HEK293 (cell line): ENCODE measurements at regions not wholly inside any gene's neighbourhood (a gene's known extent, or its start where the extent isn't known, plus 50 kb on each side); places are given as distances from the start of the nearest gene placed in this dataset.

Experiments
- CTCF ChIA-PET: fragments of 350-600 bp; formaldehyde crosslinking; extraction: SDS; loops from one replicate; lab custom pipeline; 2021; ENCODE audit warnings: antibody characterized with exemption; lab: Yijun Ruan, JAX
- POLR2A ChIA-PET: fragments of 300-600 bp; formaldehyde crosslinking; extraction: SDS; loops from one replicate; lab custom pipeline; 2020; ENCODE audit warnings: antibody characterized with exemption, inconsistent platforms; lab: Yijun Ruan, JAX
- H3K27ac ChIP-seq: fragments of 200-500 bp; sonication (Bioruptor generic); 2 replicates; pipeline ENCODE4 v1.5.1; 2014; ENCODE audit warnings: low read depth, low read length, control low read depth, inconsistent platforms; ENCODE audit errors: extremely low read depth
- H3K36me3 ChIP-seq, 2 experiments: fragments of 200-500 bp in 1 of 2; sonication (Bioruptor generic) in 1 of 2; 1 replicate in 1 of 2; 2 replicates in 1 of 2; pipeline ENCODE4 v1.5.1; 2014 to 2017; ENCODE audit warnings: inconsistent platforms in 2 of 2, low read length in 2 of 2; ENCODE audit not compliant: control insufficient read depth in 2 of 2, insufficient read depth in 1 of 2
- H3K4me1 ChIP-seq: fragments of 200-500 bp; sonication (Bioruptor generic); 2 replicates; pipeline ENCODE4 v1.5.1; 2014; ENCODE audit warnings: mild to moderate bottlenecking, low read length, inconsistent platforms; ENCODE audit not compliant: control insufficient read depth, insufficient read depth
- H3K4me3 ChIP-seq: 2 replicates; pipeline ENCODE4 v1.5.1; 2011; ENCODE audit warnings: low read depth, mild to moderate bottlenecking, control low read depth, low read length, moderate library complexity
- H3K9me3 ChIP-seq: fragments of 200-500 bp; sonication (Bioruptor generic); 2 replicates; pipeline ENCODE4 v1.5.1; 2014; ENCODE audit warnings: low read depth, low read length, inconsistent platforms; ENCODE audit not compliant: control insufficient read depth, insufficient read depth
- ATF2 ChIP-seq: fragments of 450-650 bp; formaldehyde crosslinking; IDR thresholded peaks from 2 replicates; pipeline ENCODE4 v1.5.1; 2016; ENCODE audit warnings: missing biosample characterization, missing genetic modification characterization, low read depth
- EGR2 ChIP-seq: fragments of 450-650 bp; formaldehyde crosslinking; IDR thresholded peaks from 2 replicates; pipeline ENCODE4 v1.5.1; 2016; ENCODE audit warnings: low read depth, missing biosample characterization, missing genetic modification characterization
- GLI4 ChIP-seq: fragments of 450-650 bp; formaldehyde crosslinking; IDR thresholded peaks from 2 replicates; pipeline ENCODE4 v1.5.1; 2016; ENCODE audit warnings: missing biosample characterization, missing genetic modification characterization
- HOXD13 ChIP-seq: sonication (generic); formaldehyde crosslinking; IDR thresholded peaks from 2 replicates; pipeline ENCODE4 v1.8.0; 2022; ENCODE audit warnings: missing genetic modification reagents, borderline replicate concordance
- KLF1 ChIP-seq: fragments of 450-650 bp; formaldehyde crosslinking; IDR thresholded peaks from 2 replicates; pipeline ENCODE4 v1.5.1; 2016; ENCODE audit warnings: missing biosample characterization, missing genetic modification characterization
- KLF7 ChIP-seq: fragments of 450-650 bp; formaldehyde crosslinking; IDR thresholded peaks from 2 replicates; pipeline ENCODE4 v1.5.1; 2016; ENCODE audit warnings: missing biosample characterization, missing genetic modification characterization, borderline replicate concordance
- KLF9 ChIP-seq: fragments of 450-650 bp; formaldehyde crosslinking; IDR thresholded peaks from 2 replicates; pipeline ENCODE4 v1.5.1; 2016; ENCODE audit warnings: missing biosample characterization, missing genetic modification characterization, low read depth
- MYNN ChIP-seq: fragments of 450-650 bp; formaldehyde crosslinking; IDR thresholded peaks from 2 replicates; pipeline ENCODE4 v1.5.1; 2016; ENCODE audit warnings: missing biosample characterization, missing genetic modification characterization, borderline replicate concordance
- RBAK ChIP-seq: fragments of 450-650 bp; formaldehyde crosslinking; IDR thresholded peaks from 2 replicates; pipeline ENCODE4 v1.5.1; 2016; ENCODE audit warnings: missing biosample characterization, missing genetic modification characterization
- SP2 ChIP-seq: fragments of 450-650 bp; formaldehyde crosslinking; IDR thresholded peaks from 2 replicates; pipeline ENCODE4 v1.5.1; 2016; ENCODE audit warnings: missing biosample characterization, missing genetic modification characterization
- WT1 ChIP-seq: fragments of 450-650 bp; formaldehyde crosslinking; IDR thresholded peaks from 2 replicates; pipeline ENCODE4 v1.5.1; 2016; ENCODE audit warnings: missing biosample characterization, missing genetic modification characterization
- ZBTB8A ChIP-seq: fragments of 450-650 bp; formaldehyde crosslinking; IDR thresholded peaks from 2 replicates; pipeline ENCODE4 v1.5.1; 2016; ENCODE audit warnings: missing biosample characterization, missing genetic modification characterization
- ZFP41 ChIP-seq: fragments of 450-650 bp; formaldehyde crosslinking; IDR thresholded peaks from 2 replicates; pipeline ENCODE4 v1.5.1; 2016; ENCODE audit warnings: missing biosample characterization, missing genetic modification characterization, borderline replicate concordance
- ZNF311 ChIP-seq: fragments of 450-650 bp; formaldehyde crosslinking; IDR thresholded peaks from 2 replicates; pipeline ENCODE4 v1.5.1; 2017; ENCODE audit warnings: missing biosample characterization, missing genetic modification characterization, borderline replicate concordance
- ZNF350 ChIP-seq: fragments of 450-650 bp; formaldehyde crosslinking; IDR thresholded peaks from 2 replicates; pipeline ENCODE4 v1.5.0; 2017; ENCODE audit warnings: missing biosample characterization, mild to moderate bottlenecking, missing genetic modification characterization
- ZNF426 ChIP-seq: fragments of 450-650 bp; formaldehyde crosslinking; IDR thresholded peaks from 2 replicates; pipeline ENCODE4 v1.5.1; 2017; ENCODE audit warnings: missing biosample characterization, missing genetic modification characterization, mild to moderate bottlenecking, inconsistent platforms, moderate library complexity
- ZNF514 ChIP-seq: fragments of 450-650 bp; formaldehyde crosslinking; IDR thresholded peaks from 2 replicates; pipeline ENCODE4 v1.5.1; 2016; ENCODE audit warnings: missing biosample characterization, missing genetic modification characterization
- ZNF571 ChIP-seq: fragments of 450-650 bp; formaldehyde crosslinking; IDR thresholded peaks from 2 replicates; pipeline ENCODE4 v1.5.0; 2017; ENCODE audit warnings: missing biosample characterization, missing genetic modification characterization
- ZNF610 ChIP-seq: fragments of 450-650 bp; formaldehyde crosslinking; IDR thresholded peaks from 2 replicates; pipeline ENCODE4 v1.5.1; 2016; ENCODE audit warnings: missing biosample characterization, missing genetic modification characterization, borderline replicate concordance
- ZNF626 ChIP-seq: fragments of 450-650 bp; sonication (Bioruptor Pico); formaldehyde crosslinking; IDR thresholded peaks from 2 replicates; pipeline ENCODE4 v1.5.1; 2018; ENCODE audit warnings: missing biosample characterization, missing genetic modification characterization, inconsistent platforms
- ZNF692 ChIP-seq: fragments of 450-650 bp; formaldehyde crosslinking; IDR thresholded peaks from 2 replicates; pipeline ENCODE4 v1.5.1; 2016; ENCODE audit warnings: missing biosample characterization, missing genetic modification characterization
- ZNF785 ChIP-seq: fragments of 450-650 bp; formaldehyde crosslinking; IDR thresholded peaks from 2 replicates; pipeline ENCODE4 v1.5.1; 2016; ENCODE audit warnings: missing biosample characterization, missing genetic modification characterization
- ZSCAN16 ChIP-seq: fragments of 450-650 bp; formaldehyde crosslinking; IDR thresholded peaks from 2 replicates; pipeline ENCODE4 v1.5.1; 2016; ENCODE audit warnings: missing biosample characterization, missing genetic modification characterization
- ZSCAN5A ChIP-seq: fragments of 450-650 bp; formaldehyde crosslinking; IDR thresholded peaks from 2 replicates; pipeline ENCODE4 v1.5.1; 2016; ENCODE audit warnings: missing biosample characterization, missing genetic modification characterization
- TF ChIP-seq, protein P1 (sequence below): fragments of 450-650 bp; formaldehyde crosslinking; IDR thresholded peaks from 2 replicates; pipeline ENCODE4 v1.5.1; 2016; ENCODE audit warnings: missing biosample characterization, missing genetic modification characterization

GRCh38 chr11:31882951-31883392 is 71.8 kb upstream of the PAX6 start (continued):
- TF ChIP-seq ZSCAN5A (tag by site-specific recombination), result no peak
- no peak for TF ChIP-seq ZNF426 (tag by site-specific recombination)
- TF ChIP-seq KLF7 (tag by site-specific recombination), result no peak
- no peak for TF ChIP-seq ZNF785 (tag by site-specific recombination)
- TF ChIP-seq RBAK (tag by site-specific recombination), result no peak
- TF ChIP-seq GLI4 (tag by site-specific recombination), result no peak
- no peak for TF ChIP-seq EGR2 (tag by site-specific recombination)
- no peak for TF ChIP-seq ZNF311
- no peak for TF ChIP-seq WT1 (tag by site-specific recombination)
- TF ChIP-seq ZFP41 (tag by site-specific recombination), result no peak
- no peak for TF ChIP-seq MYNN (tag by site-specific recombination)
- no peak for TF ChIP-seq ZNF514 (tag by site-specific recombination)
- no peak for TF ChIP-seq ZBTB8A (tag by site-specific recombination)
- no peak for TF ChIP-seq ZSCAN16 (tag by site-specific recombination)
- peak; percentile 66 for TF ChIP-seq ATF2 (tag by site-specific recombination)
- TF ChIP-seq ZNF626 (tag by site-specific recombination), result no peak
- TF ChIP-seq SP2, result no peak
- TF ChIP-seq KLF1 (tag by site-specific recombination), result no peak
- no peak for TF ChIP-seq ZNF610 (tag by site-specific recombination)
- no peak for TF ChIP-seq ZNF350 (tag by site-specific recombination)
- TF ChIP-seq ZNF692 (tag by site-specific recombination), result no peak
- TF ChIP-seq ZNF571 (tag by site-specific recombination), result no peak
- TF ChIP-seq KLF9 (tag by site-specific recombination), result no peak

DNA sequence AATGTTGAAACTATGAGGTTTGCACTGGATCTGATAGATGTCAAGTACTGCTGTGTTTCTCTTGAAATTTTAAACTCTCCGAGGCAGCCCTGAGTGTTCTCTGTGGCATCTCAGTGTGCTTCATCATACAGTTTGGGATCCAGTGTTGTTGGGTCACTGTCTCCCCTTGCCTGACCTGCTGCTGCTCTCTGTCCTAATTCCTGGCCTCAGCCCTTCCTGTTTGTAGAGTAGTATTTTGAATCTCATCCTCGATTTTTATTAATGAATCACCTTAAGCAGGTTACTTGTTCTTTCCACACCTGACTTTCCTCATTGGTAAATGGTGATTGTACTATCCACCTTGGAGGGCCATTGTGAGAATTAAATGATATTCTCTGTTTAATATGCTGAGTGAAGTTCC is 70.7 kb upstream of the PAX6 start:
- POLR2A ChIA-PET, result interaction anchor here (1.3 kb wide), 1 partner anchor 65 kb away, joined by 3 read pairs; no protein-coding TSS in a partner anchor
- CTCF ChIA-PET, result interaction anchor here (0.5 to 1.7 kb wide), 5 partner anchors 9 to 294 kb away, joined by 3 to 8 read pairs (median 3); no protein-coding TSS in a partner anchor
- Histone ChIP-seq H3K4me3 (no peak overlapping the region), H3K9me3 (no peaks in the 10 kb centered on the region), H3K4me1 (0 out of 2 replicates have a peak, but pooled peaks cover 3% of the 10 kb centered on the region), H3K36me3 (no peaks in the 10 kb centered on the region), H3K27ac (no peak overlapping the region)
- TF ChIP-seq, protein P1, sequence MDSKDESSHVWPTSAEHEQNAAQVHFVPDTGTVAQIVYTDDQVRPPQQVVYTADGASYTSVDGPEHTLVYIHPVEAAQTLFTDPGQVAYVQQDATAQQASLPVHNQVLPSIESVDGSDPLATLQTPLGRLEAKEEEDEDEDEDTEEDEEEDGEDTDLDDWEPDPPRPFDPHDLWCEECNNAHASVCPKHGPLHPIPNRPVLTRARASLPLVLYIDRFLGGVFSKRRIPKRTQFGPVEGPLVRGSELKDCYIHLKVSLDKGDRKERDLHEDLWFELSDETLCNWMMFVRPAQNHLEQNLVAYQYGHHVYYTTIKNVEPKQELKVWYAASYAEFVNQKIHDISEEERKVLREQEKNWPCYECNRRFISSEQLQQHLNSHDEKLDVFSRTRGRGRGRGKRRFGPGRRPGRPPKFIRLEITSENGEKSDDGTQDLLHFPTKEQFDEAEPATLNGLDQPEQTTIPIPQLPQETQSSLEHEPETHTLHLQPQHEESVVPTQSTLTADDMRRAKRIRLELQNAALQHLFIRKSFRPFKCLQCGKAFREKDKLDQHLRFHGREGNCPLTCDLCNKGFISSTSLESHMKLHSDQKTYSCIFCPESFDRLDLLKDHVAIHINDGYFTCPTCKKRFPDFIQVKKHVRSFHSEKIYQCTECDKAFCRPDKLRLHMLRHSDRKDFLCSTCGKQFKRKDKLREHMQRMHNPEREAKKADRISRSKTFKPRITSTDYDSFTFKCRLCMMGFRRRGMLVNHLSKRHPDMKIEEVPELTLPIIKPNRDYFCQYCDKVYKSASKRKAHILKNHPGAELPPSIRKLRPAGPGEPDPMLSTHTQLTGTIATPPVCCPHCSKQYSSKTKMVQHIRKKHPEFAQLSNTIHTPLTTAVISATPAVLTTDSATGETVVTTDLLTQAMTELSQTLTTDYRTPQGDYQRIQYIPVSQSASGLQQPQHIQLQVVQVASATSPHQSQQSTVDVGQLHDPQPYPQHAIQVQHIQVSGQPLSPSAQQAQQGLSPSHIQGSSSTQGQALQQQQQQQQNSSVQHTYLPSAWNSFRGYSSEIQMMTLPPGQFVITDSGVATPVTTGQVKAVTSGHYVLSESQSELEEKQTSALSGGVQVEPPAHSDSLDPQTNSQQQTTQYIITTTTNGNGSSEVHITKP, result no peak
- TF ChIP-seq ZNF350 (tag by site-specific recombination), result no peak
- TF ChIP-seq HOXD13 (CRISPR knock-in tag), result no peak
